Superior temporal gyrus (tissue), 1 donor: ENCODE measurements at regions not wholly inside any gene's neighbourhood (a gene's known extent, or its start where the extent isn't known, plus 50 kb on each side); places are given as distances from the start of the nearest gene placed in this dataset.

ENCODE experiments used
- DNase-seq: peaks from one replicate; pipeline ENCODE4 v3.0.0-alpha.2; 2016; ENCODE audit errors: extremely low spot score

- DNase-seq: no peak
Measured at GRCh38 chr16:9463461-9463860, 372.0 kb downstream of the HAPSTR1 start.

GRCh38 chr16:9465161-9465560 lies 373.7 kb downstream of the HAPSTR1 start:
- no peak for DNase-seq

- no peak for DNase-seq
Measured at GRCh38 chr16:9469512-9469911, 378.1 kb downstream of the HAPSTR1 start.

- DNase-seq: no peak
Measured at GRCh38 chr16:9476744-9477143, 385.3 kb downstream of the HAPSTR1 start.

- no peak for DNase-seq
Measured at GRCh38 chr16:9479008-9479407, 387.6 kb downstream of the HAPSTR1 start.

GRCh38 chr16:9480503-9480902 lies 389.1 kb downstream of the HAPSTR1 start:
- no peak for DNase-seq

- no peak for DNase-seq
Measured at GRCh38 chr16:9481747-9482730, 390.6 kb downstream of the HAPSTR1 start.

- no peak for DNase-seq
Measured at GRCh38 chr16:9484426-9484825, 393.0 kb downstream of the HAPSTR1 start.

GRCh38 chr16:9484881-9485280 lies 393.4 kb downstream of the HAPSTR1 start:
- DNase-seq: peak; percentile 28

GRCh38 chr16:9489835-9490467 lies 398.5 kb downstream of the HAPSTR1 start:
- peak; percentile 52 for DNase-seq

GRCh38 chr16:9495824-9496223 lies 404.4 kb downstream of the HAPSTR1 start:
- no peak for DNase-seq

- no peak for DNase-seq
Measured at GRCh38 chr16:9497750-9498149, 406.3 kb downstream of the HAPSTR1 start.

- no peak for DNase-seq
Measured at GRCh38 chr16:9499941-9500593, 408.6 kb downstream of the HAPSTR1 start.

- DNase-seq: no peak
Measured at GRCh38 chr16:9500872-9501271, 409.4 kb downstream of the HAPSTR1 start.

- DNase-seq: no peak
Measured at GRCh38 chr16:9503251-9503984, 412.0 kb downstream of the HAPSTR1 start.

- no peak for DNase-seq
Measured at GRCh38 chr16:9508328-9508936, 417.0 kb downstream of the HAPSTR1 start.

GRCh38 chr16:9509663-9510062 lies 418.2 kb downstream of the HAPSTR1 start:
- no peak for DNase-seq

GRCh38 chr16:9511389-9511788 lies 419.9 kb downstream of the HAPSTR1 start:
- DNase-seq: no peak

GRCh38 chr16:9516444-9516843 lies 425.0 kb downstream of the HAPSTR1 start:
- DNase-seq: no peak

GRCh38 chr16:9518051-9518450 lies 426.6 kb downstream of the HAPSTR1 start:
- no peak for DNase-seq

- DNase-seq: no peak
Measured at GRCh38 chr16:9518581-9518980, 427.1 kb downstream of the HAPSTR1 start.
